Calu3 (cell line): ENCODE measurements at regions not wholly inside any gene's neighbourhood (a gene's known extent, or its start where the extent isn't known, plus 50 kb on each side); places are given as distances from the start of the nearest gene placed in this dataset.
"Not testable (repeated sequence)": the region's sequence is repeated elsewhere in the genome, so short reads cannot be mapped to it uniquely, and the experiment has no call there.

ENCODE experiments used
- BruUV-seq: library from RNA; stranded (reverse); fragments of 400-500 nt; replicated peaks from 2 replicates; lab custom pipeline; 2021; lab: Mats Ljungman, UMichigan
- CTCF ChIA-PET: fragments of 300-600 bp; sonication (Branson Sonifier 250); formaldehyde crosslinking; loops from one replicate; lab custom pipeline; 2022; ENCODE audit warnings: antibody characterized with exemption; lab: Charles Lee
- DNase-seq: peaks from one replicate; pipeline ENCODE4 v3.0.0; 2022
- H3K27ac Mint-ChIP-seq: one replicate; pipeline ENCODE4 v1.8.0; 2022; ENCODE audit warnings: mixed read lengths; ENCODE audit not compliant: unreplicated experiment
- H3K27me3 Mint-ChIP-seq: one replicate; pipeline ENCODE4 v1.8.0; 2022; ENCODE audit warnings: mixed read lengths; ENCODE audit not compliant: unreplicated experiment
- H3K36me3 Mint-ChIP-seq: one replicate; pipeline ENCODE4 v1.8.0; 2022; ENCODE audit warnings: mild to moderate bottlenecking, moderate library complexity, mixed read lengths; ENCODE audit not compliant: insufficient read depth, unreplicated experiment
- H3K4me1 Mint-ChIP-seq: one replicate; pipeline ENCODE4 v1.8.0; 2022; ENCODE audit warnings: mild to moderate bottlenecking, low read depth, mixed read lengths; ENCODE audit not compliant: unreplicated experiment
- H3K4me3 Mint-ChIP-seq: one replicate; pipeline ENCODE4 v1.8.0; 2022; ENCODE audit warnings: mild to moderate bottlenecking, low read depth, moderate library complexity, mixed read lengths; ENCODE audit not compliant: unreplicated experiment
- H3K9me3 Mint-ChIP-seq: one replicate; pipeline ENCODE4 v1.8.0; 2022; ENCODE audit warnings: low read depth, mixed read lengths; ENCODE audit not compliant: unreplicated experiment
- CTCF ChIP-seq: fragments of 200-600 bp; IDR thresholded peaks from one replicate; pipeline ENCODE4 v1.8.0; 2022; ENCODE audit warnings: antibody characterized with exemption; ENCODE audit not compliant: unreplicated experiment
- intact Hi-C: fragments of 100-400 bp; cut with micrococcal nuclease; formaldehyde crosslinking; loops from one replicate; pipeline ENCODE4 v1.10.0; 2022; ENCODE audit not compliant: unreplicated experiment

GRCh38 chr12:131572626-131573025 lies 138.3 kb upstream of the SFSWAP start:
- Mint-ChIP-seq H3K9me3 (no peaks in the 10 kb centered on the region), H3K4me3 (no peak overlapping the region), H3K27ac (no peak overlapping the region), H3K36me3 (no peaks in the 10 kb centered on the region), H3K27me3 (peaks cover 90% of the 10 kb centered on the region), H3K4me1 (no peaks in the 10 kb centered on the region)
- TF ChIP-seq CTCF = no peak
- BruUV-seq = no TSS peak
- no peak for DNase-seq
- intact Hi-C loops = no loop called here
- CTCF ChIA-PET = interaction anchor here (0.9 kb wide), 1 partner anchor 11 kb away, joined by 3 read pairs; no protein-coding TSS in a partner anchor

DNA sequence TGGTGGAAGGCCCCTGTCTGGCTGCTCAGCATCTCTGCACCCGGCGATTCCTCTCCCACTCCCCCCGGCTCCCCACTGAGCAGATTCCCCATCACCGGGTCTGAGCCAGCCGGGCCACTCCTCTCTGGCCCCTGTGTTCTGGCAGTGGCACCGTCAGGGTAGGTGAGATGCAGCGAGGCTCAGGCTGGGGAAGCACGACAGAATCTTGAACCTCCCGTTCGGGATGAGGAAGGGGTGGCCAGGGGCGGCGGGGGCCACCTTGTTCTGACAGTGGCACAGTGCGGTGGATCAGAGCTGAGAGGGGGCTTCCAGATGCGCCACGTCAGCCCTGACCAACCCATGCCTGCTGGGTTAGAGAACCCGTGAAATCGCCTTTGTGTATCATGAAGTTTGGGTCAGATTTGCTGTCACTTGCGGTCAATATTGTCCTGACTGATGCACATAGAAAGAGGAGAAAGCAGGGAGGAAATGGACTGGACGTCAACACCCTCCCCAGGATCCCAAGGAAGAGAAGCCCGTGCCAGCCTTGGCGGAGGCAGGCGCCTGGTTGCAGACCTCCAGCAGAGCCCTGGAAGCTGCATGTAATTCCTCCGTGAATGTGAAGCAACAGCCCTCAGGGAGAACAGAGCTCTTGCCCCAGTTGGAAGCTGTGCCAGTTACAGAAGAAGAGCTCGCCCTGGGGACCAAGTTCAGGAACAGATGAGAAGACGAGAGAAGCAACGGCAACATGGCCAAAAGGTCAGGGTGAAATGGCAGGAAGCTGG lies 137.1 kb upstream of the SFSWAP start:
- H3K9me3 Mint-ChIP-seq = no peaks in the 10 kb centered on the region
- no peaks in the 10 kb centered on the region for H3K4me1 Mint-ChIP-seq
- no peak for TF ChIP-seq CTCF
- H3K4me3 Mint-ChIP-seq = no peak overlapping the region
- no TSS peak for BruUV-seq
- DNase-seq = no peak
- H3K27ac Mint-ChIP-seq = no peak overlapping the region
- CTCF ChIA-PET = no interaction called here
- intact Hi-C loops = no loop called here
- H3K27me3 Mint-ChIP-seq = peaks cover 90% of the 10 kb centered on the region
- H3K36me3 Mint-ChIP-seq = no peaks in the 10 kb centered on the region

- peaks cover 90% of the 10 kb centered on the region for H3K27me3 Mint-ChIP-seq
- H3K9me3 Mint-ChIP-seq = no peaks in the 10 kb centered on the region
- intact Hi-C loops = no loop called here
- H3K4me1 Mint-ChIP-seq = no peaks in the 10 kb centered on the region
- no peak overlapping the region for H3K4me3 Mint-ChIP-seq
- no peak for DNase-seq
- H3K36me3 Mint-ChIP-seq = no peaks in the 10 kb centered on the region
- no TSS peak for BruUV-seq
- no peak overlapping the region for H3K27ac Mint-ChIP-seq
- CTCF ChIA-PET = no interaction called here
- TF ChIP-seq CTCF = no peak
Observed at GRCh38 chr12:131574395-131574771, 136.5 kb upstream of the SFSWAP start.

DNA sequence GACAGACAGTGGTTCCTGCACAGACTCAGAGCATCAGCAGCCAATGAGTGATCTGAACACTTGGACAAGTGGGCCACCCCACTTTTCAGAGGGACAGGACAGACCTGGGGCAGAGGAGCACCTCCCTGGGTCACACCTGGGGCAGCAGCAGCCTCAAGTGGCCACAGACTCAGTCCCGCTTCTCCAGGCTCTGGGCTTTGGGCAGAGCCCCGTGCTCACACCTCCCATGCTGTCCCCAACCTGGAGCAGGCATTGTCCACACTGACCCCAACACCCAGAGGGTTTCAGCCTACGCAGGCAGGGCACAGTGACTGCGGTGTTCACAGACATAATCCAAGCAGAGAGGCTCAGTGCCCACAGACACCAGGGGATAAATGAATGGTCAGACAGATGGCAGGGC lies 135.5 kb upstream of the SFSWAP start:
- intact Hi-C loops = no loop called here
- Mint-ChIP-seq H3K9me3 (no peaks in the 10 kb centered on the region), H3K27me3 (peaks cover 89% of the 10 kb centered on the region), H3K4me1 (no peaks in the 10 kb centered on the region), H3K27ac (no peak overlapping the region), H3K4me3 (no peak overlapping the region), H3K36me3 (no peaks in the 10 kb centered on the region)
- CTCF ChIA-PET = no interaction called here
- BruUV-seq = no TSS peak
- TF ChIP-seq CTCF = no peak
- DNase-seq = no peak

DNA sequence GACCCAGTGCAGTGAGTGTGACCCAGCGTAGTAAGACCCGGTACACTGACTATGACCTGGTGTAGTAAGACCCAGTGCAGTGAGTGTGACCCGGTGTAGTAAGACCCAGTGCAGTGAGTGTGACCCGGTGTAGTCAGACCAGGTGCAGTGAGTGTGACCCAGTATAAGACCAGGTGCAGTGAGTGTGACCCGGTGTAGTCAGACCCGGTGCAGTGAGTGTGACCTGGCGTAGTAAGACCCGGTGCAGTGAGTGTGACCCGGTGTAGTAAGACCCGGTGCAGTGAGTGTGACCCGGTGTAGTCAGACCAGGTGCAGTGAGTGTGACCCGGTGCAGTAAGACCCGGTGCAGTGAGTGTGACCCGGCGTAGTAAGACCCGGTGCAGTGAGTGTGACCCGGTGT lies 134.2 kb upstream of the SFSWAP start:
- H3K27ac Mint-ChIP-seq, H3K36me3 Mint-ChIP-seq, DNase-seq, H3K4me3 Mint-ChIP-seq, CTCF ChIA-PET, H3K9me3 Mint-ChIP-seq, BruUV-seq, intact Hi-C loops, H3K4me1 Mint-ChIP-seq: not testable (repeated sequence)
- peaks cover 75% of the 10 kb centered on the region for H3K27me3 Mint-ChIP-seq
